Uterus (tissue), 3 donors: ENCODE measurements at regions not wholly inside any gene's neighbourhood (a gene's known extent, or its start where the extent isn't known, plus 50 kb on each side); places are given as distances from the start of the nearest gene placed in this dataset.

Experiments used
- DNase-seq, 2 donors: peaks; one replicate each; pipeline ENCODE4 v3.0.0-alpha.2; 2019 to 2020
- H3K27ac ChIP-seq, 2 donors: fragments of 200-600 bp; sonication (generic); 1 replicate in 1 of 2; 2 replicates in 1 of 2; pipeline ENCODE4 v1.5.1; 2016 to 2018
- H3K27me3 ChIP-seq, 2 donors: fragments of 200-600 bp; sonication (generic); one replicate each; pipeline ENCODE4 v1.5.1; 2018 to 2019; ENCODE audit warnings: control low read depth in 1 of 2
- H3K36me3 ChIP-seq, 2 donors: fragments of 200-600 bp; sonication (generic); one replicate each; pipeline ENCODE4 v1.5.1; 2019; ENCODE audit warnings: control low read depth in 1 of 2
- H3K4me1 ChIP-seq, 2 donors: fragments of 200-600 bp; sonication (generic); one replicate each; pipeline ENCODE4 v1.5.1; 2018 to 2019; ENCODE audit warnings: control low read depth in 1 of 2
- H3K4me3 ChIP-seq, 2 donors: fragments of 200-600 bp; sonication (generic); 1 replicate in 1 of 2; 2 replicates in 1 of 2; pipeline ENCODE4 v1.5.1; 2018 to 2019; ENCODE audit warnings: mild to moderate bottlenecking in 1 of 2
- H3K9me3 ChIP-seq, 2 donors: fragments of 200-600 bp; sonication (generic); one replicate each; pipeline ENCODE4 v1.5.1; 2019; ENCODE audit warnings: control low read depth in 1 of 2
- POLR2A ChIP-seq, 2 donors: fragments of 450-650 bp; IDR thresholded peaks; one replicate each; pipeline ENCODE4 v1.6.1; 2016; ENCODE audit warnings: antibody characterized with exemption in 2 of 2, mild to moderate bottlenecking in 1 of 2, moderate library complexity in 1 of 2
- intact Hi-C: fragments of 100-400 bp; cut with DNase I; formaldehyde crosslinking; loops from one replicate; pipeline ENCODE4 v1.15.1; 2023; ENCODE audit warnings: low total_unique reads
- TF ChIP-seq, protein P1 (sequence below), 4 experiments: fragments of 200-600 bp in 2 of 4; fragments of 450-650 bp in 2 of 4; sonication (generic) in 2 of 4; IDR thresholded peaks; one replicate each; pipeline ENCODE4 v1.5.1; 2016 to 2019; ENCODE audit warnings: antibody characterized with exemption in 4 of 4, mild to moderate bottlenecking in 2 of 4, moderate library complexity in 1 of 4
- donor health status: DM: yes; HTN: yes; CAD: no.

DNA sequence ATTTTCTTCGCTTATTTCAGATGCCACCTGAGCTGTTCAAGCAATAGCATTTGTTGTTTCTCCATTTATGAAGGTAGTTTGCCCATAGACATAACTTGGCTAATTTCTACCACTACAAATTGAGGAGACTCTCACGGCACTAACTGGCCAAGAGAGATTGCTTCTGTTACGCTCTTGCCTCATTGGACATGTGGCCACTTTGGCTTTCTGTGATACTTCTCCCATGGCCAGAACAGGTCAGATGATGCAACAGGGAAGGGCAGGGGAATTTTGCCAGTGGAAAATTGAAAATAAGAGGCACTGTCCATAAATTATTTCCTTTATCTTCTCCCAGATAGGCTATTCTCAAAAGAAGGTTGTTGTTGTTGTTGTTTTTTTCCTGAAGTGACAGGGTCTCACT lies 1633.3 kb upstream of the LRRTM3 start:
- Histone ChIP-seq H3K9me3 (no peaks in the 10 kb centered on the region), H3K36me3 (no peaks in the 10 kb centered on the region), H3K4me1 (no peaks in the 10 kb centered on the region), H3K4me3 (no peak overlapping the region), H3K27ac (no peak overlapping the region), H3K27me3 (no peaks in the 10 kb centered on the region)
- DNase-seq: no peak
- TF ChIP-seq, protein P1, sequence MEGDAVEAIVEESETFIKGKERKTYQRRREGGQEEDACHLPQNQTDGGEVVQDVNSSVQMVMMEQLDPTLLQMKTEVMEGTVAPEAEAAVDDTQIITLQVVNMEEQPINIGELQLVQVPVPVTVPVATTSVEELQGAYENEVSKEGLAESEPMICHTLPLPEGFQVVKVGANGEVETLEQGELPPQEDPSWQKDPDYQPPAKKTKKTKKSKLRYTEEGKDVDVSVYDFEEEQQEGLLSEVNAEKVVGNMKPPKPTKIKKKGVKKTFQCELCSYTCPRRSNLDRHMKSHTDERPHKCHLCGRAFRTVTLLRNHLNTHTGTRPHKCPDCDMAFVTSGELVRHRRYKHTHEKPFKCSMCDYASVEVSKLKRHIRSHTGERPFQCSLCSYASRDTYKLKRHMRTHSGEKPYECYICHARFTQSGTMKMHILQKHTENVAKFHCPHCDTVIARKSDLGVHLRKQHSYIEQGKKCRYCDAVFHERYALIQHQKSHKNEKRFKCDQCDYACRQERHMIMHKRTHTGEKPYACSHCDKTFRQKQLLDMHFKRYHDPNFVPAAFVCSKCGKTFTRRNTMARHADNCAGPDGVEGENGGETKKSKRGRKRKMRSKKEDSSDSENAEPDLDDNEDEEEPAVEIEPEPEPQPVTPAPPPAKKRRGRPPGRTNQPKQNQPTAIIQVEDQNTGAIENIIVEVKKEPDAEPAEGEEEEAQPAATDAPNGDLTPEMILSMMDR (IDR thresholded peaks at IDR 0.05): no peak
- no peak for TF ChIP-seq POLR2A (IDR thresholded peaks at IDR 0.05)
- intact Hi-C loops: no loop called here

DNA sequence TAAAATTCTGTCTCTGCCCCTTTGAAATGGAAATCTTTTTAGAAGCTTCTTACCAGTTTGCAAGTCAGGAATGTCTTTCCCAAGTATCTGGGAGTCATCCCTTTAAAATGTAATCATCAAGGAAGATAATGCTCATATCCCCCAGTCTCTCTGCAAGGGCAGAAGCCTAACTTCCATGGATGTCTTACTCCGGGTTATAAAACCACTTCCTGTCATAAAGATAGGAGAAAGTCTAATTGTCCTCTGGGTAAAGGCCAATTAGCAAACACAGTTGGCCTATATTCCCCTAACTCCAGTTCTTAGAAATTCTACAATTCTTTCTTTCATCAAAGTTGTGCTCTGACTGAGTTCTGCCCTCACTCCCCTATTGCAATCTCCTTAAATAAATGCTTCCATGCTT lies 1631.5 kb upstream of the LRRTM3 start:
- Histone ChIP-seq H3K27ac (no peak overlapping the region), H3K4me1 (no peaks in the 10 kb centered on the region), H3K36me3 (no peaks in the 10 kb centered on the region), H3K4me3 (no peak overlapping the region), H3K9me3 (no peaks in the 10 kb centered on the region), H3K27me3 (no peaks in the 10 kb centered on the region)
- DNase-seq: no peak
- TF ChIP-seq, protein P1 (IDR thresholded peaks at IDR 0.05): no peak
- TF ChIP-seq POLR2A (IDR thresholded peaks at IDR 0.05): no peak
- intact Hi-C loops: no loop called here

DNA sequence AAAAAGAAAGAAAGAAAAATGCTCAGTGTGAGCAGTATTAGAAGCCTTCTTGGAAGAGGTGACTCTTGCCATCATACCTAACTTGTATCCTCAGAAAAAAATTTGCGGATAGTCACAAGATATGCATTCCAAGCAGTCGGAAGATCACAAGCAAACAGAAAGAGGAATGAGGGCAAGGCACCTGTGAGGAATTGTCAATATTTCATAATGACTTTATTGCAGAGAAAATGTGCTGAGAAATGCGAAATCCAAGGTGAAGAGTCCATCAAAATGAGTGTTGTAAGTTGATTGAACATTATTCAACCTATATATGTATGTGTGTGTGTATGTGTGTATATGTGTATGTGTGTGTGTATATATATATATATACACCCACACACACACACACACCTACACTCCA lies 1624.7 kb upstream of the LRRTM3 start:
- no peak for DNase-seq
- H3K27me3 ChIP-seq: no peaks in the 10 kb centered on the region
- H3K4me3 ChIP-seq: no peak overlapping the region
- no peaks in the 10 kb centered on the region for H3K36me3 ChIP-seq
- H3K9me3 ChIP-seq: no peaks in the 10 kb centered on the region
- intact Hi-C loops: no loop called here
- H3K27ac ChIP-seq: no peak overlapping the region
- TF ChIP-seq, protein P1 (IDR thresholded peaks at IDR 0.05): no peak
- no peak for TF ChIP-seq POLR2A (IDR thresholded peaks at IDR 0.05)
- H3K4me1 ChIP-seq: no peaks in the 10 kb centered on the region

DNA sequence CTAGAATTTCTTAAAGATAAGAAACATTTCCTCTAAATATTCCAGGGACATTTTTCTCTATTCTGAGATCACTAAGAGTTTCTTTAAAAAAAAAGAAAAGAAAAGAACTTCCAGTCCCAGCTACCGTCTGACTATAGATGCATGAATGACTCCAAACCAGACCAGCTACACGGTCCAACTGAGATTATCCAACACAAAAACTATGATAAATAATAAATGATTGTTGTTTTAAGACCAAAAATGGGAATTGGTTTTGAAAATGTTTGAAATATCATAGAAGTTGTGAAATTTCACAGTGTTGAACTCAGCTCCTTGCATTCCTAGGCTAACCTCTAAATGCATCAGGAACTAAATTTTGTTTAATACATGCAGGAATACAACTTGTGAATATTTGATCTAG lies 1619.6 kb upstream of the LRRTM3 start:
- Histone ChIP-seq H3K4me3 (no peak overlapping the region), H3K9me3 (no peaks in the 10 kb centered on the region), H3K4me1 (no peaks in the 10 kb centered on the region), H3K36me3 (no peaks in the 10 kb centered on the region), H3K27me3 (no peaks in the 10 kb centered on the region), H3K27ac (no peak overlapping the region)
- TF ChIP-seq, protein P1 (IDR thresholded peaks at IDR 0.05): no peak
- TF ChIP-seq POLR2A (IDR thresholded peaks at IDR 0.05): no peak
- DNase-seq: no peak
- intact Hi-C loops: no loop called here

DNA sequence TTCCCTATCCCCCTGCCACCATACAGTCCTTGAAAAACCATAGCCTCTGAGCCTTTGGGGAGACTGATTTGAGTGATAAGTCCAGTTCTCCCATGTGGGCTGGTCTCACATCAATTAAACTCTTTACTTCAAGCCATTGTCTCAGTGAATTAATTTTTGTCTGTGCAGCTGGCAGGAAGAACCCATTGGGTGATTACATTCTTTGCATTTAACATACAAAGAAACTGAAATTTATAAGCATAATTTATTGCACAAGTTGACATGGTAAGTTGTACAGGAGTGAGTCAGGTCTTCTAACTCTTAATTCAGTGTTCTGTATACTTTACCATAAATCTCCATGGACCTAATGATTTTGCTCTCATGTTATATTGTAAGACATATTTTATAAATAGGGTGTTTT lies 1613.0 kb upstream of the LRRTM3 start:
- Histone ChIP-seq H3K4me3 (no peak overlapping the region), H3K27ac (no peak overlapping the region), H3K27me3 (no peaks in the 10 kb centered on the region), H3K4me1 (no peaks in the 10 kb centered on the region), H3K36me3 (no peaks in the 10 kb centered on the region), H3K9me3 (no peaks in the 10 kb centered on the region)
- DNase-seq: no peak
- intact Hi-C loops: no loop called here
- TF ChIP-seq, protein P1 (IDR thresholded peaks at IDR 0.05): no peak
- no peak for TF ChIP-seq POLR2A (IDR thresholded peaks at IDR 0.05)
